ENCODE measurements at regions not wholly inside any gene's neighbourhood (a gene's known extent, or its start where the extent isn't known, plus 50 kb on each side); places are given as distances from the start of the nearest gene placed in this dataset.

DNA sequence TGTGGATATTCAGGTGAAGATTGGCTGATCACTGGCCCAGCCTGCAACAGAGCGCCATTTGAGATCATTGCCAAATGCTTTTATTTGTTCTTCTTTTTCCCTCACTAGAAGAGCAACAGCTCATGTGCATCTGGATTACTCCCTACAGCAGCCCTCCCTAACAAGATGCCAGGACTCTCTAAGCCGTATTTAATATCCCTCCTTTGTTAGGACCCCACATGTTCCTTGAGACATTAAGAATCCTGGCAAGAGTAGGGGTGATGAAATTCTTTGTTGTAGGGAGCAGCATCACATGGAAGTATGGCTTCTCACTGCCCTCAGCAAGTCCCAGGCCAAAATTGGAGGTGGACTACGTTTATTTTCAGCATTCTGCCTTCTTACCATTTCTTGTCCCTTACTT is 167.8 kb downstream of the PAX1 start:
- intact Hi-C loops (cut with DNase I), result loop anchor here in 1 of 10 donors (5.0 kb wide), 1 partner anchor 49 kb away; no protein-coding TSS in a partner anchor
- no peaks in the 10 kb centered on the region for H3K4me1 ChIP-seq
- DNase-seq (no peak), ATAC-seq (no peak)
- TF ChIP-seq, protein P1, sequence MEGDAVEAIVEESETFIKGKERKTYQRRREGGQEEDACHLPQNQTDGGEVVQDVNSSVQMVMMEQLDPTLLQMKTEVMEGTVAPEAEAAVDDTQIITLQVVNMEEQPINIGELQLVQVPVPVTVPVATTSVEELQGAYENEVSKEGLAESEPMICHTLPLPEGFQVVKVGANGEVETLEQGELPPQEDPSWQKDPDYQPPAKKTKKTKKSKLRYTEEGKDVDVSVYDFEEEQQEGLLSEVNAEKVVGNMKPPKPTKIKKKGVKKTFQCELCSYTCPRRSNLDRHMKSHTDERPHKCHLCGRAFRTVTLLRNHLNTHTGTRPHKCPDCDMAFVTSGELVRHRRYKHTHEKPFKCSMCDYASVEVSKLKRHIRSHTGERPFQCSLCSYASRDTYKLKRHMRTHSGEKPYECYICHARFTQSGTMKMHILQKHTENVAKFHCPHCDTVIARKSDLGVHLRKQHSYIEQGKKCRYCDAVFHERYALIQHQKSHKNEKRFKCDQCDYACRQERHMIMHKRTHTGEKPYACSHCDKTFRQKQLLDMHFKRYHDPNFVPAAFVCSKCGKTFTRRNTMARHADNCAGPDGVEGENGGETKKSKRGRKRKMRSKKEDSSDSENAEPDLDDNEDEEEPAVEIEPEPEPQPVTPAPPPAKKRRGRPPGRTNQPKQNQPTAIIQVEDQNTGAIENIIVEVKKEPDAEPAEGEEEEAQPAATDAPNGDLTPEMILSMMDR (IDR thresholded peaks at IDR 0.05), result no peak
- no peaks in the 10 kb centered on the region for H3K27me3 ChIP-seq
- H3K9me3 ChIP-seq, result no peaks in the 10 kb centered on the region
- H3K4me3 ChIP-seq, result no peak overlapping the region
- no peaks in the 10 kb centered on the region for H3K36me3 ChIP-seq
- 72 to 76% methylated on average over 3 of the region's 3 CpGs for WGBS, 2 donors
- H3K27ac ChIP-seq, result no peak overlapping the region

DNA sequence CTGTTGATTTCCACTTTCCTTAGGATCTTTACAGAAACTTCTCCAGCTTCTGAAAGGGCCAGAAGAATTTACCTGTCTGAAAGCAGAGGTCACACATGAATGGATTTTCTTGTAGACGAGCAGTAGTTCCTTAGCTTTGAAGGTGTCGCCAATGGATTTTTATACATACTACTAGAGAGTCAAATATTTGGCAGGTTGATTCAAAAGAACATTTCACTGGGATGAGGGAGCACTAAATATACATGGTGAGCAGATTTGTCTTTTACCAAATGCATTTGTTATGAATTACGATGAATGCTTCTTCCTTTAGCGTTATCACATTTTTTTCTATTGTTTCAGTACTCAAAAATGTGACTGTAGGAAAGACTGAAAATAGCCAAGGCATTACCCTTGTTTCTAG is 162.3 kb downstream of the PAX1 start:
- Histone ChIP-seq H3K4me3 (no peak overlapping the region), H3K36me3 (no peaks in the 10 kb centered on the region), H3K27me3 (no peaks in the 10 kb centered on the region), H3K27ac (no peak overlapping the region), H3K4me1 (no peaks in the 10 kb centered on the region), H3K9me3 (peaks cover 0 to under 1% (median 0%) of the 10 kb centered on the region in 11 donors)
- intact Hi-C loops (cut with DNase I), result no loop called here
- 84% methylated on average over 4 of the region's 4 CpGs for WGBS, 2 donors
- DNase-seq (no peak), ATAC-seq (no peak)
- TF ChIP-seq, protein P1 (IDR thresholded peaks at IDR 0.05), result no peak

DNA sequence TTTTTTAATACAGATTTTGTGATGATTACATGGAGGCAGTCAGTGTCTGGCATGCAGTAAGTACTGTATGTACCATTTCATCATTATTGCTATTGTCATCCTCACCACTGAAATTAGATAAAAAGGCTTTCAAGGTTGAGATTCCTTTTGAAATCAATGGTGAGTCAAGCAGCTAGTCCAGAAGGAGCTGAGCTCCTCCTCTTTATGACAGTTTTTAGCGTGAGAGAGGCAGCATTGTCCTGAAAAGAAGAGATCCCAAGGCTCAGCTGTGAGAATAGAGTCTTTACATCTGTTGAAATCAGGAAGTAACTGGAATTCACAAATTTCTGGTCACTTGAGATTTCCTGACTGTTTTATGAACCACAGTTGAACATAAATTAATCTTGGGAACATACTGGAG is 161.9 kb downstream of the PAX1 start:
- no peaks in the 10 kb centered on the region for H3K36me3 ChIP-seq

DNA sequence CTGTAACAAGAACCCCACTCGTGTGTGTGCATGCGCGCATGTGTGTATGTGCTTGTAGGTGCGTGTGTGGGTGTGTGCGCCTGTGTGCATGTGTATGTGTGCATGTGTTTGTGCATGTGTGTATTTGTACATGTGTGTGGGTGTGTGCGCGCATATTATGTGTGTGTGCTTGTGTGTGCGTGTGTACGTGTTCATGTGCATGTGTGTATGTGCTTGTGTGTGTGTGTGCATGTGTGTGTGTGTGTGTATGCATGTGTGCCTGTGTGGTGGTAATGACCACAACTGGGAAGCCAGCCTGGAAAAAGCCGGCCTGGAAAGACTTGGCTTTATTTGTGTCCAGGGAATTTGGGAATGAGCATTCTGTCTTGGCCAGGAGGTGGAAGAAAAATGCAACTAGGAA is 157.5 kb downstream of the PAX1 start:
- H3K4me1 ChIP-seq, result no peaks in the 10 kb centered on the region
- TF ChIP-seq, protein P1 (IDR thresholded peaks at IDR 0.05), result no peak
- H3K9me3 ChIP-seq, result peaks cover 0 to 22% (median 4%) of the 10 kb centered on the region in 11 donors
- 92 to 94% methylated on average over 10 of the region's 10 CpGs for WGBS, 2 donors
- no peak for ATAC-seq
- DNase-seq, result no peak
- H3K27ac ChIP-seq, result no peak overlapping the region
- no peak overlapping the region for H3K4me3 ChIP-seq
- intact Hi-C loops (cut with DNase I), result no loop called here
- no peaks in the 10 kb centered on the region for H3K36me3 ChIP-seq
- H3K27me3 ChIP-seq, result no peaks in the 10 kb centered on the region

More for the DNA sequence above, 161.9 kb downstream of the PAX1 start:
- WGBS, 2 donors, result 51 to 61% methylated on average over 1 of the region's 1 CpG
- intact Hi-C loops (cut with DNase I), result no loop called here
- DNase-seq, result no peak
- TF ChIP-seq, protein P1 (IDR thresholded peaks at IDR 0.05), result no peak
- H3K27ac ChIP-seq, result no peak overlapping the region
- H3K27me3 ChIP-seq, result no peaks in the 10 kb centered on the region
- ATAC-seq, result no peak
- peaks cover 0 to 3% (median 0%) of the 10 kb centered on the region in 11 donors for H3K9me3 ChIP-seq
- H3K4me1 ChIP-seq, result no peaks in the 10 kb centered on the region
- no peak overlapping the region for H3K4me3 ChIP-seq
